Mucosa of rectum (tissue), 2 donors: ENCODE measurements at regions not wholly inside any gene's neighbourhood (a gene's known extent, or its start where the extent isn't known, plus 50 kb on each side); places are given as distances from the start of the nearest gene placed in this dataset.

Source experiments
- H3K27ac ChIP-seq, 2 donors: one replicate each; pipeline ENCODE4 v1.7.0; 2013; ENCODE audit warnings: inconsistent platforms in 2 of 2, low read depth in 2 of 2, low read length in 2 of 2
- H3K27me3 ChIP-seq, 2 donors: one replicate each; pipeline ENCODE4 v1.7.0; 2013; ENCODE audit warnings: low read length in 2 of 2; ENCODE audit not compliant: control insufficient read depth in 2 of 2, insufficient read depth in 2 of 2
- H3K36me3 ChIP-seq, 2 donors: one replicate each; pipeline ENCODE4 v1.7.0; 2013; ENCODE audit warnings: low read length in 2 of 2; ENCODE audit not compliant: control insufficient read depth in 2 of 2, insufficient read depth in 2 of 2
- H3K4me1 ChIP-seq, 2 donors: one replicate each; pipeline ENCODE4 v1.7.0; 2013; ENCODE audit warnings: low read length in 2 of 2, mild to moderate bottlenecking in 1 of 2; ENCODE audit not compliant: control insufficient read depth in 2 of 2, insufficient read depth in 2 of 2
- H3K4me3 ChIP-seq, 2 donors: one replicate each; pipeline ENCODE4 v1.7.0; 2013; ENCODE audit warnings: low read length in 2 of 2
- H3K9ac ChIP-seq, 2 donors: one replicate each; pipeline ENCODE4 v1.7.0; 2013; ENCODE audit warnings: low read length in 2 of 2, low read depth in 1 of 2, mild to moderate bottlenecking in 1 of 2
- H3K9me3 ChIP-seq, 2 donors: one replicate each; pipeline ENCODE4 v1.7.0; 2013; ENCODE audit warnings: low read length in 2 of 2; ENCODE audit not compliant: control insufficient read depth in 2 of 2
- donor health status: healthy.
- donor health status: Normal muscosa, but diverticular disease.

DNA sequence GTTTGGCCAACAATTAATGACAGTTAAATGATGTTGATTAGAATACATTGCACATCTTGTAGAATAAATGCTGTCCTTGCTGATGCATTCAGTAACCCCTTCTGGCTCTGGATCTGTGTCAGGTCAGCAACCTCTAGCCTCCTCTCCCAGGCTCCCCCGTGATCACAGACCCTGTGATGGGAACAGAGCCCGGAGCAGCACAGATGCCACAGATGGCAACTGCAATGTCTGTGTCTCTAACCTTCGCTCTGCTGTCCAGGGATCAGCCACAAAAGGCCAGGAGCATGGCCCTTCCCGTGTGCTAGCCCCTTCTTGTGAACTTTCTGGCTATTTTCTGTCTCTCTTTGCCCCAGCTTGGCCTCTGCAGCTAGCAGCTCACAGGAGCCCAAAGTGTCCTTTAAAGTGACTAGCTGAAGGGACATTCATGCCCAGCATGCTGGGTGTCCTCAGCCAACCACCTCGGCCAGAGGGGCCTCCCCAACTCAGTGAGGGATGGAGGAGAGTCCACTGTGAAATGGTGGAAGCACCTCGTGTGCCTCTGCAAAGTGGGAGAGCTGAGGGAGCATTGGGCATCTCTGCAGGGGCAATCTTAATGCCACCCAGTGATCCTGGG is 167.0 kb upstream of the TCERG1L start:
- no peak overlapping the region for H3K4me3 ChIP-seq
- H3K9ac ChIP-seq, result no peak overlapping the region

DNA sequence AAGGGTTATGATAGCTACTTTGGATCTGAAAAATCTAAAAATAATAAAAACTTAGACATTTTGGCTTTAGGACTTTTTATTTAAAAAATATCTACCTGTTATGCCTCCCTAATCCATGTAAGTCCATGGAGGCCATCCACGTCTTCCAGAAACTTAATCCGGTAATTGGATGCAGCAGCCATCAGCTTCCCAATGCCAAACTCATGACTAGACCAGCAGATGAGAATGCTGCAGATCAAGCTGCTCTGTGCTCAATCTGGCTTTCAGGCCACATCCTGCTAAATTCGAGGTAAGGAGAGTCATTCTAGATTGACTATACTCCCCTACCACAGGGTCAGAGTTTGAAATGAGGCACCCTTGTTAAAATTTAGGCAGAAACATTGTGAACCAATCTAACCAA is 168.5 kb upstream of the TCERG1L start:
- Histone ChIP-seq H3K9me3 (peaks cover 4 to 6% of the 10 kb centered on the region in 2 donors), H3K9ac (no peak overlapping the region), H3K36me3 (no peaks in the 10 kb centered on the region), H3K27ac (no peak overlapping the region), H3K27me3 (no peaks in the 10 kb centered on the region), H3K4me3 (no peak overlapping the region), H3K4me1 (no peaks in the 10 kb centered on the region)

More for the DNA sequence above, 167.0 kb upstream of the TCERG1L start:
- no peak overlapping the region for H3K27ac ChIP-seq
- H3K27me3 ChIP-seq, result no peaks in the 10 kb centered on the region
- H3K4me1 ChIP-seq, result no peaks in the 10 kb centered on the region
- peaks cover 6 to 8% of the 10 kb centered on the region in 2 donors for H3K9me3 ChIP-seq
- H3K36me3 ChIP-seq, result no peaks in the 10 kb centered on the region

DNA sequence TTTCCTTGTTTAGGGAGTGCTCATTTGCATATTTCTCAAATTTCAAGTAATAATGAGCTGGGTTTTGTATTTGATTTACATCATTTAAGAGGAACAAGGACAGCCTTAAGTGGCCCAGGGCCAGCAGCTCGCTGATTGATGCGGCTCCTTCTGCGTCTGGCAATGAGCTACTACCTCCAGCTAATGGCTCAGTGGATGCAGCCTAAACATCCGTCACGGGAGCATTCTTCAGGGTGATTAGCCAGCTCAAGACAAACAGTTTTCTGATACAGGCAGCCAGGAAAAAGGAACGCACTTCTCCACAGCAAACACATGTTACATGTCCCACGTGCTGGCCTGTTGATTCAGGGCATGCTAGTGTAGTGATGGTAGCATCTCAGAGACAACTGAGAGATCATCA is 169.3 kb upstream of the TCERG1L start:
- Histone ChIP-seq H3K9me3 (peaks cover 2 to 6% of the 10 kb centered on the region in 2 donors), H3K4me1 (no peaks in the 10 kb centered on the region), H3K27ac (no peak overlapping the region), H3K27me3 (no peaks in the 10 kb centered on the region), H3K4me3 (no peak overlapping the region), H3K9ac (no peak overlapping the region), H3K36me3 (no peaks in the 10 kb centered on the region)

DNA sequence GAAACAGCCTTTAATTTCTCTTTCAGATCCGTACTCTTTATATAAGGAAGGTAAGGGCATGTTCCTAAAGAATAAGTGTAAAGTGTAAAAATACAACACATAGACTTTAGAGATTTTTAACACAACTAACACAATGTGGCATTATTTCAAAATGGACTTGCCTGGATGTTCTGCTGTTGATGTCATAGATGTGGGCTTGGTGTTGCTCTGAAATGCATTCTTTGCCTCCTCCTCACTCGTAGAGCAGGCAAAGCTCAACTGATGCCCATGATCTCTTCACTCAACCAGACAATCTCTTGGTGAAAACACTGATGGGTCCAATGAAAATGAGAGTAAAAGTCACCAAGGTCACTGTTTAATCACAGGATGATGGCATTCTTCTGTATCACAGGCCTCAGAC is 174.2 kb upstream of the TCERG1L start:
- Histone ChIP-seq H3K27me3 (no peaks in the 10 kb centered on the region), H3K4me3 (no peak overlapping the region), H3K9ac (no peak overlapping the region), H3K4me1 (no peaks in the 10 kb centered on the region), H3K9me3 (peaks cover 6 to 12% of the 10 kb centered on the region in 2 donors), H3K27ac (no peak overlapping the region), H3K36me3 (no peaks in the 10 kb centered on the region)

DNA sequence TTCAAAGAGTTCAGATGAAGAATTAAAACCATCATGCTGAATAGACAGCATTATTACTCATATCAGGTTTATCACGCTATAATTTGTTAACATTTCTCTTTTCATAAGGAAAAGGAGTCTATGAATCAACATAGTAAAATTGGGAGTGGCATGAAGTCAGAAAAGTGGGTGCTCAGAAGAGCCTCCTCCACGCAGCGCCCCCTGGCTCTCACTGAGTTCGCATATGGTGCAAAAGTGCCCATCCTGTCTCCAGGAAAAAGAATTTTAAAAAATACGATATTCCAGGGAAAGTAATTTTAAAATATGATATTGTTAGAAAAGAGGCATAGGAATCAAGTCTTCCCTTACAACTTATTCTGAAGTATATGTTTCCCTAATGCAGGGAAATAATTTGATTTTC is 176.3 kb upstream of the TCERG1L start:
- Histone ChIP-seq H3K27me3 (no peaks in the 10 kb centered on the region), H3K4me1 (no peaks in the 10 kb centered on the region)

DNA sequence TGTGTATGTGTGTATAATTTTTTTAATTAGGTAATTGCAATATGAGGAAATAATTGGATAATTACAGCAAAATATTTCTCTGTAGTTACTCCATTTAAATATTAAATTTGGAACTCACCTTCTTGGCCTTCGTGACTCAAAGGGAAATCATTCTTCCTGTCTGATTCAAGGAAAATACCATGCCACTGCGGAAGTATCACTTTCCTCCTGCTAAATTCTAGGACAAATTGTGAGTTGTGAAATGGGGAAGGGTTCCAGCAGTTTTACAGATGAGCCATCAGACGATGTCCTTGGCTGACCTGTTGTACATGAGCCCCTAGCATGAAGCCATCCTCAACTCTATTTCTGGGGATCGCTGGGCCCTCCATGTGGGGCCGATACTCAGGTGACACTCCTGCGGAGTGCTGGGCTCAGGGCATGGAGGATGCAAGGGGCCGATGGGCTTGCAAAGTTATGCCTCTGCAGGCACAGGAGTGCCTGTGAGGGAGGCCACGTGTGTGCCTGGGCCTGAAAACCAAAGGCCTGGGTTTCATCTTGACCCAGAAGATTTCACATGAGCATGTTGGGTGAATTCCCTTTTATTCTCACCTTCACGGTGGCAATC is 179.6 kb upstream of the TCERG1L start:
- H3K9me3 ChIP-seq, result peaks cover 6 to 12% of the 10 kb centered on the region in 2 donors
- no peak overlapping the region for H3K27ac ChIP-seq
- no peaks in the 10 kb centered on the region for H3K36me3 ChIP-seq
- no peak overlapping the region for H3K9ac ChIP-seq
- no peak overlapping the region for H3K4me3 ChIP-seq
- no peaks in the 10 kb centered on the region for H3K4me1 ChIP-seq
- no peaks in the 10 kb centered on the region for H3K27me3 ChIP-seq

More for the DNA sequence above, 176.3 kb upstream of the TCERG1L start:
- H3K36me3 ChIP-seq, result no peaks in the 10 kb centered on the region
- H3K4me3 ChIP-seq, result no peak overlapping the region
- no peak overlapping the region for H3K9ac ChIP-seq
- H3K27ac ChIP-seq, result no peak overlapping the region
- peaks cover 3 to 12% of the 10 kb centered on the region in 2 donors for H3K9me3 ChIP-seq

DNA sequence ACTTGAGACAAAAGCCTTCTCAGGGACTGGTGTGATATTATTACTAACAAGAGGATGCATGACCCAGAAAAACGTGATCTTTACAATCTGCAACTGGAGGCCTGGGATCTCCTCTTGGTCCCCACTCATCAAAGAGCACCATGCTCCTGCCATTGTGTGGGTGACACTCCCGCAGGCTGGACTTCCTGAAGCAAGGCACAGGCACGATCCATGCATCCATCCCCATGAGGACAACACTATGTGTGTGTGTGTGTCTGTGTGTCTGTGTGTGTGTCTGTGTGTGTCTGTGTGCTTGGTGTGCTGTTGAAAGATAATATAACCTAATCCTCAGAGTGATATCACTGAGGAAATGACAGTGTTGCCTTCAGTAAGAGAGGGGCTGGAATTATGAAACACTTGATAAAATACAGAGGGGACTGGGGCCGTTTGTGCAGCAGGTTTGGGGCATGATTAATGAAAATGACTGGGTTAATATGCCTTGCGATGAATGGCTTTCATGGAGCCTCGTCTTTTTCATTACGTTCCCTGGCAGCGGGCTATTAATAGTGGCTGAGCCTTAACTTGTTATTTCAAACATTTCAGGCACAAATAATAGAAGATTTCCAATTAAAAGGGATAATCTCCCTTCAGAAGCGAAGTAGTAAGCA is 180.8 kb upstream of the TCERG1L start:
- no peak overlapping the region for H3K9ac ChIP-seq

DNA sequence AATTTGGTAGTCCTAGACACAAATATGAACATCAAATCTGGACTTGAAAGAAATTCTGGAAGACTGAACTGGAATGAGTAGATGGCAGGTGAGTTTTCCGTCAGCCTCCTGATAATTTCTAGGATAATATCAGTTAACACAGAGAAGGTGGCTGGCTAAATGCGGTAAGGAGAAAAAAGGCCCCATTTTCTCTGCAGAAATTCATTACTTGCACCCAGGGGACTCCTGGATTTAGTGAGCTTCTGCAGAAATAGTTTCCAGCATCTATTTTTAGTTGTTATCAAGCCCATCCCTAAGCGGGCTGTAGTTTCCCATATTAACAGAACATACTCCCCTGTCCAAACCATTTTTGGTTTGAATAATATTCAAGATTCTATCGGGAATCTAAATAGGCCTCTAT is 181.9 kb upstream of the TCERG1L start:
- no peak overlapping the region for H3K27ac ChIP-seq
- H3K36me3 ChIP-seq, result no peaks in the 10 kb centered on the region

More for the DNA sequence above, 180.8 kb upstream of the TCERG1L start:
- Histone ChIP-seq H3K4me3 (no peak overlapping the region), H3K9me3 (peaks cover 2 to 4% of the 10 kb centered on the region in 2 donors), H3K27ac (no peak overlapping the region), H3K36me3 (no peaks in the 10 kb centered on the region), H3K27me3 (no peaks in the 10 kb centered on the region), H3K4me1 (no peaks in the 10 kb centered on the region)

DNA sequence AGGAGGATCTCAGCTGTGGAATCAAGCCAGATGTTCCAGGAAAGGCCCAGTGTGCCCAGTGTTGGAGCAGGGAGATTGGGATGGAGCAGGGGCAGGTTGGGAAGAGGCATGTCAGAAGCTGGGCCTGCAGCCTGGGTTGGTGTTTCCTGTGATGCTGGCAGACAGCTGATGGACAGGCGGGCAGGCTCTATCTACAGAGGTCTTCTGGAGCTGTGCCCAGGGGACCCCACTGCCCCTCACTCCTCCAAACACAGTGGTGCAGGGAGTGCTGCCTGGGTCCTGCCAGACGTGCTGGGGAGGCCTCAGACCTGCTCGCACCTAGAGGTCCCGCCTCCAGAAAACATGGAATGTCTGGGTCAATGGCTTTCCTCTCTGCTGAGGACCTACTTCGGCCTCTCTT is 182.9 kb upstream of the TCERG1L start:
- Histone ChIP-seq H3K27ac (no peak overlapping the region), H3K4me3 (no peak overlapping the region), H3K36me3 (no peaks in the 10 kb centered on the region), H3K9me3 (peaks cover 0 to 2% of the 10 kb centered on the region in 2 donors), H3K27me3 (no peaks in the 10 kb centered on the region), H3K4me1 (no peaks in the 10 kb centered on the region), H3K9ac (no peak overlapping the region)

More for the DNA sequence above, 181.9 kb upstream of the TCERG1L start:
- no peak overlapping the region for H3K9ac ChIP-seq
- H3K4me1 ChIP-seq, result no peaks in the 10 kb centered on the region
- no peaks in the 10 kb centered on the region for H3K27me3 ChIP-seq
- peaks cover 0 to 2% of the 10 kb centered on the region in 2 donors for H3K9me3 ChIP-seq
- no peak overlapping the region for H3K4me3 ChIP-seq

DNA sequence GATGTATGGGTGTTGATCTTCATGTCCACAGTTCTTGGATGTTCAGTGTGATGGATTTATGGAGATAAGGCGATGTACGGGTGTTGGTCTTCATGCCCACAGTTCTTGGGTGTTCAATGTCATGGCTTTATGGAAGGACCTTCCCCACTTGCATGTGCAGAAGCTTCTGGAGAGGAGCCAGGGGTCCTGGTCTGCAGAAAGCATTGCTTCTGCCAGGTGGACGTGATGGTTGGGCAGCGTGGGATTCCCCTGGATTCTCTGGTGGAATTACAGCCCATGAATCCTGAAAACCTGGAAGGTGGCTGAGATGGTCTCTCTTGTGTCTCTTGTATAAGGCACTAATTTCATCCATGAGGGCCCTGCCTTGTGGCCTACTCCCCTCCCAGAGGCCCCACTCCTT is 183.7 kb upstream of the TCERG1L start:
- no peak overlapping the region for H3K4me3 ChIP-seq
- no peaks in the 10 kb centered on the region for H3K36me3 ChIP-seq
- no peak overlapping the region for H3K27ac ChIP-seq
- H3K4me1 ChIP-seq, result no peaks in the 10 kb centered on the region
- H3K9me3 ChIP-seq, result peaks cover 0 to 2% of the 10 kb centered on the region in 2 donors
- no peak overlapping the region for H3K9ac ChIP-seq
- H3K27me3 ChIP-seq, result no peaks in the 10 kb centered on the region
